MM.1S (cell line): ENCODE measurements at regions not wholly inside any gene's neighbourhood (a gene's known extent, or its start where the extent isn't known, plus 50 kb on each side); places are given as distances from the start of the nearest gene placed in this dataset.

Experiments used
- CTCF ChIP-seq: fragments of 300-600 bp; sonication (generic); IDR thresholded peaks from 2 replicates; pipeline ENCODE4 v1.5.1; 2016; ENCODE audit warnings: antibody characterized with exemption, low read length, mixed read lengths
- EZH2phosphoT487 ChIP-seq: fragments of 300-600 bp; sonication (generic); IDR thresholded peaks from 2 replicates; pipeline ENCODE4 v1.6.1; 2018; ENCODE audit warnings: antibody characterized with exemption, low read length

- TF ChIP-seq CTCF, result no peak
- TF ChIP-seq EZH2phosphoT487, result no peak
Measured at GRCh38 chr21:30083225-30083945, 83.2 kb downstream of the CLDN17 start.
